ENCODE measurements at regions not wholly inside any gene's neighbourhood (a gene's known extent, or its start where the extent isn't known, plus 50 kb on each side); places are given as distances from the start of the nearest gene placed in this dataset.
"Not testable (repeated sequence)": the region's sequence is repeated elsewhere in the genome, so short reads cannot be mapped to it uniquely, and the experiment has no call there.

GRCh38 chr14:56351861-56352260 lies 227.7 kb upstream of the TMEM260 start:
- no peak for DNase-seq

- DNase-seq, result no peak
These were observed 226.6 kb upstream of the TMEM260 start for GRCh38 chr14:56352999-56353398.

GRCh38 chr14:56357428-56357827 lies 222.2 kb upstream of the TMEM260 start:
- DNase-seq, result no peak

GRCh38 chr14:56358275-56358674 lies 221.3 kb upstream of the TMEM260 start:
- no peak for DNase-seq

GRCh38 chr14:56358851-56359614 lies 220.6 kb upstream of the TMEM260 start:
- DNase-seq, result no peak

- not testable (repeated sequence) for DNase-seq
These were observed 213.9 kb upstream of the TMEM260 start for GRCh38 chr14:56365663-56366062.

- no peak for DNase-seq
These were observed 212.2 kb upstream of the TMEM260 start for GRCh38 chr14:56367416-56367815.

GRCh38 chr14:56371737-56372136 lies 207.9 kb upstream of the TMEM260 start:
- DNase-seq, result no peak

- DNase-seq, result no peak
These were observed 205.2 kb upstream of the TMEM260 start for GRCh38 chr14:56374421-56374820.

- DNase-seq, result no peak
These were observed 201.6 kb upstream of the TMEM260 start for GRCh38 chr14:56378046-56378445.

- DNase-seq, result no peak
These were observed 201.1 kb upstream of the TMEM260 start for GRCh38 chr14:56378475-56378877.

- DNase-seq, result no peak
These were observed 199.6 kb upstream of the TMEM260 start for GRCh38 chr14:56379956-56380355.

GRCh38 chr14:56386024-56386423 lies 193.6 kb upstream of the TMEM260 start:
- DNase-seq, result no peak

GRCh38 chr14:56390859-56391258 lies 188.7 kb upstream of the TMEM260 start:
- DNase-seq, result no peak

- no peak for DNase-seq
These were observed 184.6 kb upstream of the TMEM260 start for GRCh38 chr14:56394826-56395530.

GRCh38 chr14:56400109-56400825 lies 179.3 kb upstream of the TMEM260 start:
- no peak for DNase-seq

GRCh38 chr14:56412468-56413434 lies 166.8 kb upstream of the TMEM260 start:
- DNase-seq, result no peak

GRCh38 chr14:56413721-56414120 lies 165.9 kb upstream of the TMEM260 start:
- DNase-seq, result no peak

- DNase-seq, result no peak
These were observed 165.4 kb upstream of the TMEM260 start for GRCh38 chr14:56414236-56414635.

GRCh38 chr14:56416213-56416612 lies 163.4 kb upstream of the TMEM260 start:
- DNase-seq, result no peak

GRCh38 chr14:56417173-56417572 lies 162.4 kb upstream of the TMEM260 start:
- DNase-seq, result no peak

GRCh38 chr14:56419750-56420149 lies 159.8 kb upstream of the TMEM260 start:
- DNase-seq, result no peak

GRCh38 chr14:56422221-56422620 lies 157.4 kb upstream of the TMEM260 start:
- no peak for DNase-seq
